K562 (cell line): ENCODE measurements at regions not wholly inside any gene's neighbourhood (a gene's known extent, or its start where the extent isn't known, plus 50 kb on each side); places are given as distances from the start of the nearest gene placed in this dataset.

Experiments
- C11orf30 ChIP-seq: fragments of 450-650 bp; IDR thresholded peaks from 2 replicates; pipeline ENCODE4 v1.6.1; 2016; ENCODE audit warnings: low read depth, mild to moderate bottlenecking
- NR2C1 ChIP-seq, 2 experiments: fragments of 450-650 bp; IDR thresholded peaks; 2 replicates each; pipeline ENCODE4 v1.6.1; 2017; ENCODE audit warnings: mild to moderate bottlenecking in 2 of 2, antibody characterized with exemption in 1 of 2, inconsistent platforms in 1 of 2, missing compliant biosample characterization in 1 of 2, missing genetic modification characterization in 1 of 2
- PHF21A ChIP-seq: fragments of 450-650 bp; IDR thresholded peaks from 2 replicates; pipeline ENCODE4 v1.6.1; 2017; ENCODE audit warnings: low read depth, borderline replicate concordance
- POLR3G ChIP-seq: IDR thresholded peaks from 2 replicates; pipeline ENCODE4 v1.6.1; 2011; ENCODE audit not compliant: insufficient read length, insufficient replicate concordance; ENCODE audit errors: extremely low read depth
- RBFOX2 ChIP-seq: fragments of 200-400 bp; formaldehyde crosslinking; IDR thresholded peaks from 2 replicates; pipeline ENCODE4 v1.6.1; 2017; ENCODE audit warnings: low read depth, mild to moderate bottlenecking, low read length, moderate library complexity
- TBL1XR1 ChIP-seq, 2 experiments: IDR thresholded peaks; 2 replicates each; pipeline ENCODE4 v1.6.1; 2012; ENCODE audit warnings: improper control_type of control experiment in 2 of 2, low read length in 2 of 2, mild to moderate bottlenecking in 1 of 2
- ZNF165 ChIP-seq: fragments of 250-450 bp; sonication (Bioruptor Pico); IDR thresholded peaks from 2 replicates; pipeline ENCODE4 v1.4.0; 2020; ENCODE audit warnings: borderline replicate concordance
- TF ChIP-seq, protein P1 (sequence below), 2 experiments: fragments of 450-650 bp; formaldehyde crosslinking in 1 of 2; IDR thresholded peaks; 2 replicates each; pipeline versions ENCODE4 v1.4.0 to v1.6.1; 2014 to 2020; ENCODE audit warnings: mild to moderate bottlenecking in 2 of 2, borderline replicate concordance in 1 of 2, low read depth in 1 of 2
- TF ChIP-seq, protein P2 (sequence below): fragments of 250-450 bp; sonication (Bioruptor Pico); IDR thresholded peaks from 2 replicates; pipeline ENCODE4 v1.5.0; 2021
- TF ChIP-seq, protein P3 (sequence below): fragments of 450-650 bp; IDR thresholded peaks from 2 replicates; pipeline ENCODE4 v1.6.1; 2017; ENCODE audit warnings: antibody characterized with exemption, mild to moderate bottlenecking
- TF ChIP-seq, protein P4 (sequence below), 2 experiments: fragments of 450-650 bp in 1 of 2; sonication (generic) in 1 of 2; formaldehyde crosslinking in 1 of 2; IDR thresholded peaks in 1 of 2; conservative IDR thresholded peaks in 1 of 2; 2 replicates each; pipeline versions ENCODE4 v1.6.1 to v1.8.1; 2016 to 2023; ENCODE audit warnings: mild to moderate bottlenecking in 2 of 2, moderate library complexity in 2 of 2, inconsistent platforms in 1 of 2, missing genetic modification reagents in 1 of 2

DNA sequence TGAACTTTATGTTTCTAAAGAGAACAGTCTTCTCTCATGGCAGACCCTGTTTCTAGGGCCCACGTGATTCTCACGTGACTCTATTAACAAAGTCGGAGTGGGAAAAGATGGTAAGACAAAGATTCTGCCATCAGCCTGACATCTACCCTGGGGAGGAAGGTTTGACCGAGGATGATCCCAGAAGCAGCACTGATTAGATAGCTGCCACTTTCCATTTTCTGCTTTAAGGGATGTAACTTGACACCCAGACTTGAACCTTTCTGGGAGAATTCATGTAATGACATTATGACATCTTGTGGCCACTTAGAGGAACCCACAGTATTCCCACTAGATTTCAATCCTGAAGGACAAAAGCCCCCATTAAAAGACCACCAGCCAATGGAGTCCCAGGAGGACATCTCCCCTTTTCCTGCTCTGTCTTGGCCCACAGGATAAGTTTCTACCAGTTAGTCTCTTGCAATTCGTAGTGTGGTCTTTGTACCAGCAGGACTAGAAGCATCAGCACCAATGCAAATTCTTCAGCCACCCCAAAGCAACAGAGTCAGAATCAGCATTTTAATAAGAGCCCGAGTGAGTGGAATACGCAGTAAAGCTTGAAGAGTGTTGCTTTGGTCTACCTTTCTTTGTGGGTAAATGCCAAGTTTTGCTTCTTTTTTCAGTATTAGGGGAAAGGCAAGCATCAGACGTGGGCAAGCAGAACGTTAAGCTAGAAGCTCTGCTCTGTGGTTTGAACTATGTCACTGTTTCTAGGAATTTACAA lies 480.5 kb upstream of the PROK2 start (continued):
- TF ChIP-seq, protein P1, sequence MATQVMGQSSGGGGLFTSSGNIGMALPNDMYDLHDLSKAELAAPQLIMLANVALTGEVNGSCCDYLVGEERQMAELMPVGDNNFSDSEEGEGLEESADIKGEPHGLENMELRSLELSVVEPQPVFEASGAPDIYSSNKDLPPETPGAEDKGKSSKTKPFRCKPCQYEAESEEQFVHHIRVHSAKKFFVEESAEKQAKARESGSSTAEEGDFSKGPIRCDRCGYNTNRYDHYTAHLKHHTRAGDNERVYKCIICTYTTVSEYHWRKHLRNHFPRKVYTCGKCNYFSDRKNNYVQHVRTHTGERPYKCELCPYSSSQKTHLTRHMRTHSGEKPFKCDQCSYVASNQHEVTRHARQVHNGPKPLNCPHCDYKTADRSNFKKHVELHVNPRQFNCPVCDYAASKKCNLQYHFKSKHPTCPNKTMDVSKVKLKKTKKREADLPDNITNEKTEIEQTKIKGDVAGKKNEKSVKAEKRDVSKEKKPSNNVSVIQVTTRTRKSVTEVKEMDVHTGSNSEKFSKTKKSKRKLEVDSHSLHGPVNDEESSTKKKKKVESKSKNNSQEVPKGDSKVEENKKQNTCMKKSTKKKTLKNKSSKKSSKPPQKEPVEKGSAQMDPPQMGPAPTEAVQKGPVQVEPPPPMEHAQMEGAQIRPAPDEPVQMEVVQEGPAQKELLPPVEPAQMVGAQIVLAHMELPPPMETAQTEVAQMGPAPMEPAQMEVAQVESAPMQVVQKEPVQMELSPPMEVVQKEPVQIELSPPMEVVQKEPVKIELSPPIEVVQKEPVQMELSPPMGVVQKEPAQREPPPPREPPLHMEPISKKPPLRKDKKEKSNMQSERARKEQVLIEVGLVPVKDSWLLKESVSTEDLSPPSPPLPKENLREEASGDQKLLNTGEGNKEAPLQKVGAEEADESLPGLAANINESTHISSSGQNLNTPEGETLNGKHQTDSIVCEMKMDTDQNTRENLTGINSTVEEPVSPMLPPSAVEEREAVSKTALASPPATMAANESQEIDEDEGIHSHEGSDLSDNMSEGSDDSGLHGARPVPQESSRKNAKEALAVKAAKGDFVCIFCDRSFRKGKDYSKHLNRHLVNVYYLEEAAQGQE (IDR thresholded peaks at IDR 0.05; ENCODE audit: borderline replicate concordance): peak; percentile 89
- TF ChIP-seq, protein P1 (CRISPR knock-in tag; IDR thresholded peaks at IDR 0.05; ENCODE audit: low read depth): no peak
- TF ChIP-seq, protein P2, sequence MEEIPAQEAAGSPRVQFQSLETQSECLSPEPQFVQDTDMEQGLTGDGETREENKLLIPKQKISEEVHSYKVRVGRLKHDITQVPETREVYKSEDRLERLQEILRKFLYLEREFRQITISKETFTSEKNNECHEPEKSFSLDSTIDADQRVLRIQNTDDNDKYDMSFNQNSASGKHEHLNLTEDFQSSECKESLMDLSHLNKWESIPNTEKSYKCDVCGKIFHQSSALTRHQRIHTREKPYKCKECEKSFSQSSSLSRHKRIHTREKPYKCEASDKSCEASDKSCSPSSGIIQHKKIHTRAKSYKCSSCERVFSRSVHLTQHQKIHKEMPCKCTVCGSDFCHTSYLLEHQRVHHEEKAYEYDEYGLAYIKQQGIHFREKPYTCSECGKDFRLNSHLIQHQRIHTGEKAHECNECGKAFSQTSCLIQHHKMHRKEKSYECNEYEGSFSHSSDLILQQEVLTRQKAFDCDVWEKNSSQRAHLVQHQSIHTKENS: no peak
- TF ChIP-seq, protein P3, sequence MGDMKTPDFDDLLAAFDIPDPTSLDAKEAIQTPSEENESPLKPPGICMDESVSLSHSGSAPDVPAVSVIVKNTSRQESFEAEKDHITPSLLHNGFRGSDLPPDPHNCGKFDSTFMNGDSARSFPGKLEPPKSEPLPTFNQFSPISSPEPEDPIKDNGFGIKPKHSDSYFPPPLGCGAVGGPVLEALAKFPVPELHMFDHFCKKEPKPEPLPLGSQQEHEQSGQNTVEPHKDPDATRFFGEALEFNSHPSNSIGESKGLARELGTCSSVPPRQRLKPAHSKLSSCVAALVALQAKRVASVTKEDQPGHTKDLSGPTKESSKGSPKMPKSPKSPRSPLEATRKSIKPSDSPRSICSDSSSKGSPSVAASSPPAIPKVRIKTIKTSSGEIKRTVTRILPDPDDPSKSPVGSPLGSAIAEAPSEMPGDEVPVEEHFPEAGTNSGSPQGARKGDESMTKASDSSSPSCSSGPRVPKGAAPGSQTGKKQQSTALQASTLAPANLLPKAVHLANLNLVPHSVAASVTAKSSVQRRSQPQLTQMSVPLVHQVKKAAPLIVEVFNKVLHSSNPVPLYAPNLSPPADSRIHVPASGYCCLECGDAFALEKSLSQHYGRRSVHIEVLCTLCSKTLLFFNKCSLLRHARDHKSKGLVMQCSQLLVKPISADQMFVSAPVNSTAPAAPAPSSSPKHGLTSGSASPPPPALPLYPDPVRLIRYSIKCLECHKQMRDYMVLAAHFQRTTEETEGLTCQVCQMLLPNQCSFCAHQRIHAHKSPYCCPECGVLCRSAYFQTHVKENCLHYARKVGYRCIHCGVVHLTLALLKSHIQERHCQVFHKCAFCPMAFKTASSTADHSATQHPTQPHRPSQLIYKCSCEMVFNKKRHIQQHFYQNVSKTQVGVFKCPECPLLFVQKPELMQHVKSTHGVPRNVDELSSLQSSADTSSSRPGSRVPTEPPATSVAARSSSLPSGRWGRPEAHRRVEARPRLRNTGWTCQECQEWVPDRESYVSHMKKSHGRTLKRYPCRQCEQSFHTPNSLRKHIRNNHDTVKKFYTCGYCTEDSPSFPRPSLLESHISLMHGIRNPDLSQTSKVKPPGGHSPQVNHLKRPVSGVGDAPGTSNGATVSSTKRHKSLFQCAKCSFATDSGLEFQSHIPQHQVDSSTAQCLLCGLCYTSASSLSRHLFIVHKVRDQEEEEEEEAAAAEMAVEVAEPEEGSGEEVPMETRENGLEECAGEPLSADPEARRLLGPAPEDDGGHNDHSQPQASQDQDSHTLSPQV: 0 out of 2 replicates have a peak, but pooled peaks have one; percentile 27
- no peak for TF ChIP-seq PHF21A
- TF ChIP-seq, protein P4, sequence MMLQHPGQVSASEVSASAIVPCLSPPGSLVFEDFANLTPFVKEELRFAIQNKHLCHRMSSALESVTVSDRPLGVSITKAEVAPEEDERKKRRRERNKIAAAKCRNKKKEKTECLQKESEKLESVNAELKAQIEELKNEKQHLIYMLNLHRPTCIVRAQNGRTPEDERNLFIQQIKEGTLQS (IDR thresholded peaks at IDR 0.05): no peak
- TF ChIP-seq, protein P4 (CRISPR knock-in tag; conservative IDR thresholded peaks at IDR 0.05): no peak
- TF ChIP-seq NR2C1 (IDR thresholded peaks at IDR 0.05): no peak
- 0 out of 2 replicates have a peak, but pooled peaks have one; percentile 17 for TF ChIP-seq NR2C1 (tag; IDR thresholded peaks at IDR 0.05)
- TF ChIP-seq RBFOX2: no peak
- TF ChIP-seq C11orf30: no peak
- TF ChIP-seq ZNF165 (CRISPR knock-in tag): no peak
- no peak for TF ChIP-seq POLR3G
- no peak for TF ChIP-seq TBL1XR1 (IDR thresholded peaks at IDR 0.05; ENCODE audit: low read length in 2 of 2)
